B cell (primary cell): ENCODE measurements at regions not wholly inside any gene's neighbourhood (a gene's known extent, or its start where the extent isn't known, plus 50 kb on each side); places are given as distances from the start of the nearest gene placed in this dataset.

Experiments used
- CTCF ChIP-seq: fragments of 200-600 bp; IDR thresholded peaks from one replicate; pipeline ENCODE4 v1.8.0; 2022; ENCODE audit warnings: antibody characterized with exemption, mild to moderate bottlenecking
- EZH2 ChIP-seq: IDR thresholded peaks from 2 replicates; pipeline ENCODE4 v1.6.1; 2012; ENCODE audit warnings: borderline replicate concordance, low read depth, mild to moderate bottlenecking, moderate library complexity, low read length; ENCODE audit not compliant: insufficient read depth, poor library complexity, severe bottlenecking

- TF ChIP-seq CTCF = no peak
- TF ChIP-seq EZH2 = no peak
Observed at GRCh38 chr13:72458701-72459100, 268.7 kb downstream of the MZT1 start.
